Testis (tissue), 2 donors: ENCODE measurements at regions not wholly inside any gene's neighbourhood (a gene's known extent, or its start where the extent isn't known, plus 50 kb on each side); places are given as distances from the start of the nearest gene placed in this dataset.

ENCODE experiments used
- DNase-seq: peaks from one replicate; pipeline ENCODE4 v3.0.0-alpha.2; 2019
- H3K27ac ChIP-seq, 2 donors: fragments of 200-600 bp; sonication (generic); one replicate each; pipeline ENCODE4 v1.5.1; 2019
- H3K27me3 ChIP-seq: fragments of 200-600 bp; sonication (generic); one replicate; pipeline ENCODE4 v1.5.1; 2019
- H3K36me3 ChIP-seq: fragments of 200-600 bp; sonication (generic); one replicate; pipeline ENCODE4 v1.5.1; 2017; ENCODE audit warnings: low read depth; ENCODE audit errors: missing control alignments
- H3K4me1 ChIP-seq: fragments of 200-600 bp; sonication (generic); one replicate; pipeline ENCODE4 v1.5.1; 2019
- H3K4me3 ChIP-seq, 2 donors: fragments of 200-600 bp; sonication (generic); one replicate each; pipeline ENCODE4 v1.5.1; 2017 to 2019
- H3K9me3 ChIP-seq: fragments of 200-600 bp; sonication (generic); one replicate; pipeline ENCODE4 v1.5.1; 2017
- POLR2A ChIP-seq: fragments of 450-650 bp; IDR thresholded peaks from one replicate; pipeline ENCODE4 v1.6.1; 2017; ENCODE audit warnings: antibody characterized with exemption, mild to moderate bottlenecking, moderate library complexity
- WGBS, 2 donors: methylation state at CpG; one replicate each; pipeline ENCODE4 v1.1.5; 2018; 5-methylcytosine and 5-hydroxymethylcytosine counted together
- intact Hi-C: fragments of 100-400 bp; cut with DNase I; formaldehyde crosslinking; loops from one replicate; pipeline ENCODE4 v1.15.1; 2023; ENCODE audit warnings: low total_unique reads
- TF ChIP-seq, protein P1 (sequence below), 3 experiments: fragments of 450-650 bp in 2 of 3; fragments of 200-600 bp in 1 of 3; sonication (generic) in 1 of 3; IDR thresholded peaks; one replicate each; pipeline ENCODE4 v1.5.1; 2016 to 2019; ENCODE audit warnings: antibody characterized with exemption in 3 of 3, mild to moderate bottlenecking in 2 of 3, moderate library complexity in 1 of 3

DNA sequence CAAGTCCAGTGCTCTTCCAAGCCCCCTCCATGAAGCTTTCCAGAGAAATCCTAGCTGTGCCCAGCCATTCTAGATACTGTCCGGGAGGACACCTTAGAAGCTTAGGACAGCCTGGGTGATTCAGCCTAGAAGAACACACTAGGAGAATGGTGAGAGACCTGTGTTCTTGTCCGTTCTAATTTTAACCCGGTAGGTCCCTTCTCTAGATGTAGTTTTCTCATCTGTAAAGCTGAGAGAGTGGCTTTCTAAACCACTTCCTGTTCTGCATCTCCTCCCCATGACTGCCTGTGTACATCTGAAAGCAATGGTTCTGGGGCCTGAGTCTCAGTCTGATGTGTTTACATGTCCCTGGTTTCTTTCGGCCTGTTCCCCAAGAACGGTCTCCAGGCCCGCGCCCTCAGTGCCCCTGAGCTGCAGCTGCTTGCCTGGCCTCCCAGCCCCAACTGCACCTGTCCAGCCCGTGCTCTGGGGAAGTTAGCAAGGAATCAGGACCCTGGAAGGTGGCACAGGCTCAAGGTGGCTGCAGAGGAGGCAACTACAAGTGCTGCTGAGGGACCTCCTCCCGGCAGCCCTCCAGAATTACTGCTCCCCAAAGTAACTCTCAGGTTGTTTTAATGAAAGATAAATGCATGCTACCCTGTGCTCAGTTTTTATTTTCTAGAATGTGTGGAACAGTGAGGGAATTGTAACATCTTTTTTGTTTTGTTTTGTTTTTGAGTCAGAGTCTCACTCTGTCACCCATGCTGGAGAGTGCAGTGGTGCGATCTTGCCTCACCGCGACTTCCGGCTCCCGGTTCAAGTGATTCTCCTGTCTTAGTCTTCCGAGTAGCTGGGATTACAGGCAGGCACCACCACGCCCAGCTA, 105.9 kb downstream of the LBH start:
- H3K9me3 ChIP-seq = no peaks in the 10 kb centered on the region
- no peak overlapping the region for H3K4me3 ChIP-seq
- no peaks in the 10 kb centered on the region for H3K36me3 ChIP-seq
- DNase-seq = no peak
- no peaks in the 10 kb centered on the region for H3K27me3 ChIP-seq
- H3K4me1 ChIP-seq = peaks cover 5% of the 10 kb centered on the region
- 91 to 93% methylated on average over 15 to 16 of the region's 16 CpGs for WGBS, 2 donors
- intact Hi-C loops = no loop called here
- H3K27ac ChIP-seq = no peak overlapping the region
- TF ChIP-seq, protein P1, sequence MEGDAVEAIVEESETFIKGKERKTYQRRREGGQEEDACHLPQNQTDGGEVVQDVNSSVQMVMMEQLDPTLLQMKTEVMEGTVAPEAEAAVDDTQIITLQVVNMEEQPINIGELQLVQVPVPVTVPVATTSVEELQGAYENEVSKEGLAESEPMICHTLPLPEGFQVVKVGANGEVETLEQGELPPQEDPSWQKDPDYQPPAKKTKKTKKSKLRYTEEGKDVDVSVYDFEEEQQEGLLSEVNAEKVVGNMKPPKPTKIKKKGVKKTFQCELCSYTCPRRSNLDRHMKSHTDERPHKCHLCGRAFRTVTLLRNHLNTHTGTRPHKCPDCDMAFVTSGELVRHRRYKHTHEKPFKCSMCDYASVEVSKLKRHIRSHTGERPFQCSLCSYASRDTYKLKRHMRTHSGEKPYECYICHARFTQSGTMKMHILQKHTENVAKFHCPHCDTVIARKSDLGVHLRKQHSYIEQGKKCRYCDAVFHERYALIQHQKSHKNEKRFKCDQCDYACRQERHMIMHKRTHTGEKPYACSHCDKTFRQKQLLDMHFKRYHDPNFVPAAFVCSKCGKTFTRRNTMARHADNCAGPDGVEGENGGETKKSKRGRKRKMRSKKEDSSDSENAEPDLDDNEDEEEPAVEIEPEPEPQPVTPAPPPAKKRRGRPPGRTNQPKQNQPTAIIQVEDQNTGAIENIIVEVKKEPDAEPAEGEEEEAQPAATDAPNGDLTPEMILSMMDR (IDR thresholded peaks at IDR 0.05) = no peak
- TF ChIP-seq POLR2A = no peak

DNA sequence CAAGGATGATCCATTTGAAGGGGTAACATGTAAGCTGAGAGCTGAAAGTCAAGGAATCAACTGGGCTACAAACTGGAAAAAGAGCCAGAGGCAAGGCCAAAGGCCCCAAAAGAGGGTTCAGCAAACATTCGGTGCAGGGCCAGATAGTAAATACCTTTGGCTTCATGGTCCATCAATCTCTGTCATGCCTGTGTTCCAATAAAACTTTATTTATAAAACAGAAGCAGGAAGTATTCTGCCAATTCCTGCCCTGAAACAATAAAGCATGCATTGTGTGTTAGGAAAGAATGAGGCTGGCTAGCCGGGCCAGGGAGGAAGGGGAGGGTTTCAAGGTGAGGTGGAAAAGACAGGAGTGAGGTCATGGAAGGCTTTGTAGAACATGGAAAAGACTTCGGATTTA, 107.1 kb downstream of the LBH start:
- no peaks in the 10 kb centered on the region for H3K36me3 ChIP-seq
- DNase-seq = no peak
- 77 to 80% methylated on average over 3 of the region's 3 CpGs for WGBS, 2 donors
- H3K4me1 ChIP-seq = no peaks in the 10 kb centered on the region
- no peaks in the 10 kb centered on the region for H3K27me3 ChIP-seq
- intact Hi-C loops = no loop called here
- no peak overlapping the region for H3K27ac ChIP-seq
- H3K9me3 ChIP-seq = no peaks in the 10 kb centered on the region
- H3K4me3 ChIP-seq = no peak overlapping the region
- TF ChIP-seq, protein P1 (IDR thresholded peaks at IDR 0.05) = no peak
- no peak for TF ChIP-seq POLR2A

DNA sequence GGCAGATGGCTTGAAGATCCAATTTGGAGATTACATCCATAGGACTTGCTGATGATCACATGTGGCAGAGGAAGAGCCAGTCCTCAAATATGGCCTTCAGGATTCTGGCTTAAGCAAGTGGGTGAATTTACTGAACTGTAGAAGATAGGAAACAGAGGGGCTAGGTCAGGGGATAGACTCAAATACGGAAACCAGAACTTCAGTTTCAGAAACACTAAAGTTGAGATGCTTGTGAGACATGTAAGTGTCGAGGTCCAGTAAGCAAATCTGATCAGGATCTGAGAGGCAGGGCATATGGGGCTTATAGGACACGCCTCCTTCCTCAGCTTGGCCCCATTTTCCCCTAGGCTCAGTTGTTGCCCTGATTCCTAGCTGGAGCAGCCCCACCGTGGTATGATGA, 107.7 kb downstream of the LBH start:
- intact Hi-C loops = no loop called here
- no peaks in the 10 kb centered on the region for H3K4me1 ChIP-seq
- H3K27ac ChIP-seq = no peak overlapping the region
- H3K36me3 ChIP-seq = no peaks in the 10 kb centered on the region
- WGBS, 2 donors = 93 to 96% methylated on average over 4 of the region's 4 CpGs
- no peaks in the 10 kb centered on the region for H3K9me3 ChIP-seq
- no peak for DNase-seq
- H3K4me3 ChIP-seq = no peak overlapping the region
- no peak for TF ChIP-seq POLR2A
- TF ChIP-seq, protein P1 (IDR thresholded peaks at IDR 0.05) = no peak
- H3K27me3 ChIP-seq = no peaks in the 10 kb centered on the region

DNA sequence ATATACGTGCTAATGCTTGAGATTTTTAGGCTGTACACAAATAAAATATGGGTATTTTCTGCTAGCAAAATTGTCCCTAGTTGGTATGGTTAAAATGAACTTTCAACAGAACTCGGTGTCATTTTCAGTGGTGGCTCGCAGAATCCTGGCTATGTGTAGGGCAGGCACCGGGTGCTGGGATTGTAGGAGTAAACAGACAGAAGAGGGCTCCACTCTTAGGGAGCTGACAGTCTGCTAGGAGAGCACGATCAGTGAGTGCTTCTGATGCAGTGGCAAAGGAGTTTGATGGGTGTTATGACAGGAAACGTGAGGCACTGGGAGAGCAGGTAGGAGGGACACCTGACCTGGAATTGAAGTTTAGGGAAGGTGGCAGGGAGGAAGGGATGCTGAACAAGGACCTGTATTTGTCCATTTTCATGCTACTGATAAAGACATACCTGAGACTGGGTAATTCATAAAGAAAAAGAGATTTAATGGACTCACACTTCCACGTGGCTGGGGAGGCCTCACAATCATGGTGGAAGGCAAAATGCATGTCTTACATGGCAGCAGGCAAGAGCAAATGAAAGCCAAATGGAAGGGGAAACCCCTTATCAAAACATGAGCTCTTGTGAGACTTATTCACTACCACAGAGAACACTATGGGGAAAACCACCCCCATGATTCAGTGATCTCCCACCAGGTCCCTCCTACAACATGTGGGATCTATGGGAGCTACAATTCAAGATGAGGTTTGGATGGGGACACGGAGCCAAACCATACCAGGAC, 105.4 kb upstream of the LCLAT1 start:
- Histone ChIP-seq H3K36me3 (no peaks in the 10 kb centered on the region), H3K9me3 (no peaks in the 10 kb centered on the region), H3K27me3 (no peaks in the 10 kb centered on the region), H3K4me1 (no peaks in the 10 kb centered on the region), H3K27ac (no peak overlapping the region), H3K4me3 (no peak overlapping the region)
- no peak for DNase-seq
- intact Hi-C loops = no loop called here
- 91% methylated on average over 8 of the region's 8 CpGs for WGBS, 2 donors
- TF ChIP-seq POLR2A = no peak
- TF ChIP-seq, protein P1 (IDR thresholded peaks at IDR 0.05) = no peak
